ENCODE measurements at regions not wholly inside any gene's neighbourhood (a gene's known extent, or its start where the extent isn't known, plus 50 kb on each side); places are given as distances from the start of the nearest gene placed in this dataset.

GRCh38 chr14:45946251-45946650 lies 693.2 kb upstream of the MIS18BP1 start:
- TF ChIP-seq TCF7L2 (IDR thresholded peaks at IDR 0.05; ENCODE audit: borderline replicate concordance, extremely low read depth, insufficient read depth, insufficient read length) = no peak
- no peak for TF ChIP-seq POLR2AphosphoS5 (IDR thresholded peaks at IDR 0.05; ENCODE audit: low read depth, low read length)
- TF ChIP-seq YY1 (IDR thresholded peaks at IDR 0.05; ENCODE audit: extremely low read depth, insufficient replicate concordance, low read depth, low read length) = no peak
- no peak for TF ChIP-seq POLR2A (IDR thresholded peaks at IDR 0.05; ENCODE audit: borderline replicate concordance, extremely low read depth, insufficient read depth, insufficient read length)
- TF ChIP-seq SP1 (IDR thresholded peaks at IDR 0.05; ENCODE audit: low read depth) = no peak
- TF ChIP-seq, protein P1, sequence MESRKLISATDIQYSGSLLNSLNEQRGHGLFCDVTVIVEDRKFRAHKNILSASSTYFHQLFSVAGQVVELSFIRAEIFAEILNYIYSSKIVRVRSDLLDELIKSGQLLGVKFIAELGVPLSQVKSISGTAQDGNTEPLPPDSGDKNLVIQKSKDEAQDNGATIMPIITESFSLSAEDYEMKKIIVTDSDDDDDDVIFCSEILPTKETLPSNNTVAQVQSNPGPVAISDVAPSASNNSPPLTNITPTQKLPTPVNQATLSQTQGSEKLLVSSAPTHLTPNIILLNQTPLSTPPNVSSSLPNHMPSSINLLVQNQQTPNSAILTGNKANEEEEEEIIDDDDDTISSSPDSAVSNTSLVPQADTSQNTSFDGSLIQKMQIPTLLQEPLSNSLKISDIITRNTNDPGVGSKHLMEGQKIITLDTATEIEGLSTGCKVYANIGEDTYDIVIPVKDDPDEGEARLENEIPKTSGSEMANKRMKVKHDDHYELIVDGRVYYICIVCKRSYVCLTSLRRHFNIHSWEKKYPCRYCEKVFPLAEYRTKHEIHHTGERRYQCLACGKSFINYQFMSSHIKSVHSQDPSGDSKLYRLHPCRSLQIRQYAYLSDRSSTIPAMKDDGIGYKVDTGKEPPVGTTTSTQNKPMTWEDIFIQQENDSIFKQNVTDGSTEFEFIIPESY (IDR thresholded peaks at IDR 0.05; ENCODE audit: extremely low read depth, insufficient replicate concordance, low read length) = no peak
- no peak for TF ChIP-seq EGR1 (IDR thresholded peaks at IDR 0.05; ENCODE audit: low read depth)
- no peak for TF ChIP-seq ZNF274 (IDR thresholded peaks at IDR 0.05; ENCODE audit: low read depth, low read length)
- TF ChIP-seq RAD21 (IDR thresholded peaks at IDR 0.05; ENCODE audit: low read depth) = no peak
- TF ChIP-seq CEBPB (IDR thresholded peaks at IDR 0.05; ENCODE audit: low read depth) = no peak
- no peak for TF ChIP-seq EZH2phosphoT487 (IDR thresholded peaks at IDR 0.05; ENCODE audit: borderline replicate concordance)
- no peak for TF ChIP-seq CTCF (IDR thresholded peaks at IDR 0.05 in 2 of 3, conservative IDR thresholded peaks at IDR 0.05 in 1 of 3; ENCODE audit: borderline replicate concordance in 1 of 3, insufficient read depth in 1 of 3, low read depth in 2 of 3, low read length in 2 of 3)
- no peak for TF ChIP-seq SIN3A (IDR thresholded peaks at IDR 0.05; ENCODE audit: low read depth)
- TF ChIP-seq JUND (IDR thresholded peaks at IDR 0.05) = no peak
- no peak for TF ChIP-seq ELF1 (IDR thresholded peaks at IDR 0.05; ENCODE audit: borderline replicate concordance, low read depth)
- no peak for TF ChIP-seq REST (IDR thresholded peaks at IDR 0.05; ENCODE audit: low read depth)
- TF ChIP-seq FOSL1 (IDR thresholded peaks at IDR 0.05; ENCODE audit: low read depth) = no peak
- TF ChIP-seq CBX3 (IDR thresholded peaks at IDR 0.05; ENCODE audit: low read depth) = no peak
- no peak for TF ChIP-seq ZFX (IDR thresholded peaks at IDR 0.05)
- TF ChIP-seq ATF3 (IDR thresholded peaks at IDR 0.05) = no peak
- Histone ChIP-seq H3K36me3 (ENCODE audit: control insufficient read depth in 1 of 2, insufficient read depth in 2 of 2, low read length in 2 of 2) (no peaks in the 10 kb centered on the region), H3K4me1 (ENCODE audit: control insufficient read depth in 1 of 2, insufficient read depth in 2 of 2, low read length in 2 of 2) (no peaks in the 10 kb centered on the region), H3K9me2 (ENCODE audit: insufficient read depth) (no peaks in the 10 kb centered on the region), H2AFZ (ENCODE audit: low read depth, low read length, poor library complexity, severe bottlenecking) (no peak overlapping the region), H3K9ac (ENCODE audit: low read length) (no peak overlapping the region), H3K79me2 (ENCODE audit: insufficient read depth, low read length) (no peaks in the 10 kb centered on the region), H4K20me1 (ENCODE audit: insufficient read depth) (no peaks in the 10 kb centered on the region), H3K9me3 (ENCODE audit: control insufficient read depth in 1 of 2, insufficient read depth in 1 of 2, low read depth in 1 of 2, low read length in 2 of 2) (no peaks in the 10 kb centered on the region), H3K27me3 (ENCODE audit: insufficient read depth, low read length) (no peaks in the 10 kb centered on the region), H3K27ac (ENCODE audit: low read depth, low read length) (no peak overlapping the region), H3K4me3 (replicated peaks in 1 of 2; ENCODE audit: low read depth in 1 of 2, low read length in 2 of 2) (no peak overlapping the region), H3K4me2 (ENCODE audit: low read length) (no peak overlapping the region)
- ATAC-seq (no peak), DNase-seq (ENCODE audit: low read depth, low spot score) (no peak)
- POLR2A ChIA-PET = no interaction called here
- RAD21 ChIA-PET (ENCODE audit: low non-redundant PET in 1 of 2, low total read pairs in 2 of 2, uncharacterized antibody in 2 of 2, unreplicated experiment in 2 of 2) = no interaction called here
- BruUV-seq (replicated peaks) = no TSS peak
- intact Hi-C loops (cut with micrococcal nuclease) = no loop called here
- CTCF ChIA-PET = no interaction called here
